GM06990 (cell line): ENCODE measurements at regions not wholly inside any gene's neighbourhood (a gene's known extent, or its start where the extent isn't known, plus 50 kb on each side); places are given as distances from the start of the nearest gene placed in this dataset.

Experiments used
- DNase-seq: peaks from one replicate; pipeline ENCODE4 v3.0.0-alpha.2; 2011; ENCODE audit not compliant: insufficient read length; ENCODE audit errors: extremely low read depth
- H3K27me3 ChIP-seq: replicated peaks from 2 replicates; pipeline ENCODE4 v1.6.0; 2011; ENCODE audit warnings: low read length; ENCODE audit not compliant: control insufficient read depth, insufficient read depth
- H3K36me3 ChIP-seq: 2 replicates; pipeline ENCODE4 v1.5.1; 2011; ENCODE audit warnings: low read length; ENCODE audit not compliant: control insufficient read depth, insufficient read depth
- H3K4me3 ChIP-seq: replicated peaks from 2 replicates; pipeline ENCODE4 v1.5.1; 2011; ENCODE audit warnings: low read depth, mild to moderate bottlenecking, control low read depth, low read length
- CTCF ChIP-seq: IDR thresholded peaks from 2 replicates; pipeline ENCODE4 v1.5.1; 2011; ENCODE audit warnings: low read length, control low read depth, mild to moderate bottlenecking, inconsistent platforms; ENCODE audit not compliant: insufficient read depth, poor library complexity, severe bottlenecking

- Histone ChIP-seq H3K4me3 (no peak overlapping the region), H3K27me3 (no peaks in the 10 kb centered on the region), H3K36me3 (no peaks in the 10 kb centered on the region)
- no peak for DNase-seq
- TF ChIP-seq CTCF, result no peak
Observed at GRCh38 chr5:3886524-3887451, 291.2 kb downstream of the IRX1 start.

GRCh38 chr5:3888310-3888709 lies 292.7 kb downstream of the IRX1 start:
- no peak for DNase-seq
- H3K4me3 ChIP-seq, result no peak overlapping the region
- H3K27me3 ChIP-seq, result no peaks in the 10 kb centered on the region
- no peak for TF ChIP-seq CTCF
- no peaks in the 10 kb centered on the region for H3K36me3 ChIP-seq

GRCh38 chr5:3889412-3890142 lies 293.9 kb downstream of the IRX1 start:
- TF ChIP-seq CTCF, result no peak
- no peaks in the 10 kb centered on the region for H3K36me3 ChIP-seq
- DNase-seq, result no peak
- H3K27me3 ChIP-seq, result no peaks in the 10 kb centered on the region
- H3K4me3 ChIP-seq, result no peak overlapping the region

- TF ChIP-seq CTCF, result no peak
- DNase-seq, result no peak
- Histone ChIP-seq H3K36me3 (no peaks in the 10 kb centered on the region), H3K27me3 (no peaks in the 10 kb centered on the region), H3K4me3 (no peak overlapping the region)
Observed at GRCh38 chr5:3891113-3891512, 295.5 kb downstream of the IRX1 start.

GRCh38 chr5:3893527-3893926 lies 297.9 kb downstream of the IRX1 start:
- no peak for TF ChIP-seq CTCF
- H3K27me3 ChIP-seq, result no peaks in the 10 kb centered on the region
- no peak overlapping the region for H3K4me3 ChIP-seq
- no peaks in the 10 kb centered on the region for H3K36me3 ChIP-seq
- DNase-seq, result no peak
